Prostate gland (tissue), 2 donors: ENCODE measurements at regions not wholly inside any gene's neighbourhood (a gene's known extent, or its start where the extent isn't known, plus 50 kb on each side); places are given as distances from the start of the nearest gene placed in this dataset.

Experiments used
- POLR2A ChIP-seq: fragments of 450-650 bp; IDR thresholded peaks from one replicate; pipeline ENCODE4 v1.6.1; 2016; ENCODE audit warnings: antibody characterized with exemption, mild to moderate bottlenecking
- POLR2AphosphoS5 ChIP-seq: sonication (generic); formaldehyde crosslinking; IDR thresholded peaks from one replicate; pipeline ENCODE4 v1.6.1; 2017; ENCODE audit warnings: antibody characterized with exemption
- TF ChIP-seq, protein P1 (sequence below), 4 experiments: fragments of 200-600 bp in 2 of 4; fragments of 450-650 bp in 2 of 4; sonication (generic) in 2 of 4; IDR thresholded peaks; 1 replicate in 3 of 4; 2 replicates in 1 of 4; pipeline ENCODE4 v1.5.1; 2016 to 2019; ENCODE audit warnings: antibody characterized with exemption in 4 of 4, mild to moderate bottlenecking in 2 of 4, moderate library complexity in 2 of 4

- TF ChIP-seq, protein P1, sequence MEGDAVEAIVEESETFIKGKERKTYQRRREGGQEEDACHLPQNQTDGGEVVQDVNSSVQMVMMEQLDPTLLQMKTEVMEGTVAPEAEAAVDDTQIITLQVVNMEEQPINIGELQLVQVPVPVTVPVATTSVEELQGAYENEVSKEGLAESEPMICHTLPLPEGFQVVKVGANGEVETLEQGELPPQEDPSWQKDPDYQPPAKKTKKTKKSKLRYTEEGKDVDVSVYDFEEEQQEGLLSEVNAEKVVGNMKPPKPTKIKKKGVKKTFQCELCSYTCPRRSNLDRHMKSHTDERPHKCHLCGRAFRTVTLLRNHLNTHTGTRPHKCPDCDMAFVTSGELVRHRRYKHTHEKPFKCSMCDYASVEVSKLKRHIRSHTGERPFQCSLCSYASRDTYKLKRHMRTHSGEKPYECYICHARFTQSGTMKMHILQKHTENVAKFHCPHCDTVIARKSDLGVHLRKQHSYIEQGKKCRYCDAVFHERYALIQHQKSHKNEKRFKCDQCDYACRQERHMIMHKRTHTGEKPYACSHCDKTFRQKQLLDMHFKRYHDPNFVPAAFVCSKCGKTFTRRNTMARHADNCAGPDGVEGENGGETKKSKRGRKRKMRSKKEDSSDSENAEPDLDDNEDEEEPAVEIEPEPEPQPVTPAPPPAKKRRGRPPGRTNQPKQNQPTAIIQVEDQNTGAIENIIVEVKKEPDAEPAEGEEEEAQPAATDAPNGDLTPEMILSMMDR (IDR thresholded peaks at IDR 0.05), result no peak
- TF ChIP-seq POLR2AphosphoS5, result no peak
- no peak for TF ChIP-seq POLR2A
These were observed 72.4 kb upstream of the SNX2 start for GRCh38 chr5:122702524-122702875.
